AG10803 (cell line): ENCODE measurements at regions not wholly inside any gene's neighbourhood (a gene's known extent, or its start where the extent isn't known, plus 50 kb on each side); places are given as distances from the start of the nearest gene placed in this dataset.

Source experiments
- DNase-seq: peaks from one replicate; pipeline ENCODE4 v3.0.0; 2010; ENCODE audit warnings: low read depth
- H3K4me3 ChIP-seq: 2 replicates; pipeline ENCODE4 v1.5.1; 2011; ENCODE audit warnings: mild to moderate bottlenecking, low read length, control low read depth
- CTCF ChIP-seq: conservative IDR thresholded peaks from 2 replicates; pipeline ENCODE4 v1.5.1; 2011; ENCODE audit warnings: mild to moderate bottlenecking, low read length, control low read depth, inconsistent platforms

- no peak overlapping the region for H3K4me3 ChIP-seq
- no peak for DNase-seq
- TF ChIP-seq CTCF = no peak
Measured at GRCh38 chr20:10790013-10790412, 116.2 kb upstream of the JAG1 start.

- DNase-seq = no peak
- no peak for TF ChIP-seq CTCF
- H3K4me3 ChIP-seq = no peak overlapping the region
Measured at GRCh38 chr20:10792291-10792690, 118.5 kb upstream of the JAG1 start.

- no peak overlapping the region for H3K4me3 ChIP-seq
- DNase-seq = no peak
- no peak for TF ChIP-seq CTCF
Measured at GRCh38 chr20:10793766-10794165, 120.0 kb upstream of the JAG1 start.

GRCh38 chr20:10794765-10795164 is 121.0 kb upstream of the JAG1 start:
- no peak for TF ChIP-seq CTCF
- no peak for DNase-seq
- no peak overlapping the region for H3K4me3 ChIP-seq

GRCh38 chr20:10795286-10796026 is 121.7 kb upstream of the JAG1 start:
- DNase-seq = no peak
- TF ChIP-seq CTCF = no peak
- no peak overlapping the region for H3K4me3 ChIP-seq

GRCh38 chr20:10798811-10799210 is 125.0 kb upstream of the JAG1 start:
- TF ChIP-seq CTCF = no peak
- peak; percentile 20 for DNase-seq
- no peak overlapping the region for H3K4me3 ChIP-seq

- TF ChIP-seq CTCF = no peak
- DNase-seq = no peak
- no peak overlapping the region for H3K4me3 ChIP-seq
Measured at GRCh38 chr20:10799735-10800134, 125.9 kb upstream of the JAG1 start.
